GM13977 (cell line): ENCODE measurements at regions not wholly inside any gene's neighbourhood (a gene's known extent, or its start where the extent isn't known, plus 50 kb on each side); places are given as distances from the start of the nearest gene placed in this dataset.
"Not testable (repeated sequence)": the region's sequence is repeated elsewhere in the genome, so short reads cannot be mapped to it uniquely, and the experiment has no call there.

Experiments used
- DNase-seq: peaks from one replicate; pipeline ENCODE4 v3.0.0; 2012; ENCODE audit warnings: low spot score
- CTCF ChIP-seq: IDR thresholded peaks from 2 replicates; pipeline ENCODE4 v1.5.1; 2012; ENCODE audit warnings: mild to moderate bottlenecking, control low read depth; ENCODE audit not compliant: insufficient read depth; ENCODE audit errors: extremely low read depth, missing control alignments
- in situ Hi-C: fragments of 300-500 bp; cut with MboI; formaldehyde crosslinking; loops from one replicate; pipeline ENCODE4 v1.12.0; 2022; ENCODE audit warnings: low sequenced_read_pairs, low pct_unique_long_range_greater_than_20kb, mixed read lengths, inconsistent platforms; ENCODE audit not compliant: unreplicated experiment

- in situ Hi-C loops = no loop called here
- TF ChIP-seq CTCF = no peak
- DNase-seq = no peak
Measured at GRCh38 chr3:103532986-103533385, 1098.2 kb downstream of the ZPLD1 start.

GRCh38 chr3:103554451-103554850, 1119.6 kb downstream of the ZPLD1 start:
- TF ChIP-seq CTCF = no peak
- in situ Hi-C loops = no loop called here
- DNase-seq = no peak

- DNase-seq, in situ Hi-C loops: not testable (repeated sequence)
Measured at GRCh38 chr3:103564116-103564515, 1129.3 kb downstream of the ZPLD1 start.

- TF ChIP-seq CTCF = no peak
- no peak for DNase-seq
- in situ Hi-C loops = no loop called here
Measured at GRCh38 chr3:103585809-103586208, 1151.0 kb downstream of the ZPLD1 start.

- in situ Hi-C loops = no loop called here
- no peak for DNase-seq
- TF ChIP-seq CTCF = no peak
Measured at GRCh38 chr3:103589770-103590169, 1155.0 kb downstream of the ZPLD1 start.

- TF ChIP-seq CTCF = no peak
- no peak for DNase-seq
- in situ Hi-C loops = no loop called here
Measured at GRCh38 chr3:103600844-103601243, 1166.0 kb downstream of the ZPLD1 start.

GRCh38 chr3:103601666-103602065, 1166.9 kb downstream of the ZPLD1 start:
- no peak for DNase-seq
- in situ Hi-C loops = no loop called here
- no peak for TF ChIP-seq CTCF
